T-cell (primary cell): ENCODE measurements at regions not wholly inside any gene's neighbourhood (a gene's known extent, or its start where the extent isn't known, plus 50 kb on each side); places are given as distances from the start of the nearest gene placed in this dataset.

Experiments used
- ATAC-seq, 4 experiments: fragments of 200-7000 bp in 3 of 4; fragments of 150-1000 bp in 1 of 4; cut with Tn5 transposase; replicated peaks in 1 of 4; 1 replicate in 3 of 4; 2 replicates in 1 of 4; pipeline ENCODE4 v1.10.0; 2021; ENCODE audit warnings: moderate library complexity in 3 of 4, mild to moderate bottlenecking in 2 of 4, moderate number of reproducible peaks in 1 of 4
- CTCF ChIA-PET, 2 donors: fragments of 300-600 bp; sonication (Branson Sonifier 250); formaldehyde crosslinking; loops; one replicate each; lab custom pipeline; 2022; ENCODE audit warnings: antibody characterized with exemption in 2 of 2; lab: Charles Lee
- POLR2A ChIA-PET, 2 donors: fragments of 300-600 bp; sonication (Branson Sonifier 250); formaldehyde crosslinking; loops; one replicate each; lab custom pipeline; 2022; ENCODE audit warnings: antibody characterized with exemption in 2 of 2; lab: Charles Lee
- DNase-seq, 35 experiments: peaks; one replicate each; pipeline versions ENCODE4 v3.0.0 to v3.0.0-alpha.2; 2013 to 2023
- H3K27ac ChIP-seq: one replicate; pipeline ENCODE4 v1.5.1; 2013; ENCODE audit warnings: low read length
- H3K27me3 ChIP-seq, 2 experiments: replicated peaks in 1 of 2; 1 replicate in 1 of 2; 2 replicates in 1 of 2; pipeline versions ENCODE4 v1.6.1 to v1.7.0; 2013; ENCODE audit warnings: low read length in 1 of 2, mixed read lengths in 1 of 2; ENCODE audit not compliant: control insufficient read depth in 2 of 2, insufficient read depth in 2 of 2; ENCODE audit errors: extremely low read depth in 1 of 2
- H3K36me3 ChIP-seq, 2 donors: 1 replicate in 1 of 2; 2 replicates in 1 of 2; pipeline versions ENCODE4 v1.6.1 to v1.7.0; 2013; ENCODE audit warnings: low read length in 1 of 2; ENCODE audit not compliant: control insufficient read depth in 2 of 2, insufficient read depth in 1 of 2; ENCODE audit errors: extremely low read depth in 1 of 2
- H3K4me1 ChIP-seq, 2 experiments: 1 replicate in 1 of 2; 2 replicates in 1 of 2; pipeline versions ENCODE4 v1.6.1 to v1.7.0; 2013; ENCODE audit warnings: low read length in 2 of 2, mixed read lengths in 1 of 2; ENCODE audit not compliant: insufficient read depth in 2 of 2, control insufficient read depth in 1 of 2; ENCODE audit errors: extremely low read depth in 1 of 2
- H3K4me3 ChIP-seq, 2 donors: 1 replicate in 1 of 2; 2 replicates in 1 of 2; pipeline versions ENCODE4 v1.5.1 to v1.7.0; 2013; ENCODE audit warnings: mild to moderate bottlenecking in 2 of 2, low read length in 1 of 2, moderate library complexity in 1 of 2; ENCODE audit not compliant: control insufficient read depth in 1 of 2; ENCODE audit errors: extremely low read depth in 1 of 2
- H3K9me3 ChIP-seq: 2 replicates; pipeline ENCODE4 v1.7.0; 2013
- H3K27ac Mint-ChIP-seq, 2 donors: one replicate each; pipeline ENCODE4 v1.8.0; 2020 to 2021; ENCODE audit warnings: mild to moderate bottlenecking in 2 of 2, mixed read lengths in 2 of 2
- H3K27me3 Mint-ChIP-seq, 2 donors: one replicate each; pipeline ENCODE4 v1.8.0; 2021 to 2022; ENCODE audit warnings: mixed read lengths in 2 of 2
- H3K36me3 Mint-ChIP-seq: one replicate; pipeline ENCODE4 v1.8.0; 2021; ENCODE audit warnings: mixed read lengths
- H3K4me1 Mint-ChIP-seq, 3 donors: one replicate each; pipeline ENCODE4 v1.8.0; 2020 to 2022; ENCODE audit warnings: mixed read lengths in 3 of 3, mild to moderate bottlenecking in 1 of 3
- H3K4me3 Mint-ChIP-seq, 3 donors: one replicate each; pipeline ENCODE4 v1.8.0; 2020 to 2022; ENCODE audit warnings: mild to moderate bottlenecking in 3 of 3, mixed read lengths in 3 of 3, moderate library complexity in 3 of 3
- H3K9me3 Mint-ChIP-seq, 3 donors: one replicate each; pipeline ENCODE4 v1.8.0; 2020 to 2022; ENCODE audit warnings: mixed read lengths in 3 of 3
- WGBS: methylation state at CpG from one replicate; pipeline ENCODE4 v1.1.5; 2013; ENCODE audit warnings: missing lambda C conversion rate; ENCODE audit not compliant: insufficient coverage; 5-methylcytosine and 5-hydroxymethylcytosine counted together

DNA sequence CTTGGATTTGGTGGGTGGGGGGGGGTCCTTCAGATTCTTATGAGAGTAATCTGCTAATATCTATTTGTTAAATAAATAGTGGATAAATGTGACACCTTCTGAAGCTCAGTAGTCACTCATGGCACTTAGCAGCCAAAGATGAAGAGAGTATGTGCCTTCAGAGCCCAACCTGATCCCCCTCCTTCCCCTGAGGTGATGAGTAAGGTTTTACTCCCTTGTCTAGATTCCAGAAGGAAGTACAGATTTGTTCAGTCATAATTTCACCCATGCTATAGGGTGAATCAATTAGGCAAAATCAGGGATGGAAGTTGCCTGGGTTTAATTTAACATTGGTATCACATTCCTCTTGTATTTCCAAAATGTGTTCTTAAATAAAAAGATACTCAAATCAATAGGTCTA lies 340.3 kb upstream of the ATP2B1 start:
- ChIA-PET CTCF (no interaction called here), POLR2A (no interaction called here)
- H3K36me3 Mint-ChIP-seq: no peaks in the 10 kb centered on the region
- H3K27ac Mint-ChIP-seq: no peak overlapping the region
- H3K27me3 Mint-ChIP-seq: peaks cover 0 to under 1% of the 10 kb centered on the region in 2 donors
- ATAC-seq (no peak), DNase-seq (no peak)
- no peaks in the 10 kb centered on the region for H3K4me1 Mint-ChIP-seq
- peaks cover 0 to 3% (median 0%) of the 10 kb centered on the region in 3 donors for H3K9me3 Mint-ChIP-seq
- Histone ChIP-seq H3K9me3 (no peaks in the 10 kb centered on the region), H3K27me3 (no peaks in the 10 kb centered on the region), H3K4me1 (no peaks in the 10 kb centered on the region), H3K36me3 (no peaks in the 10 kb centered on the region), H3K27ac (no peak overlapping the region), H3K4me3 (no peak overlapping the region)
- no peak overlapping the region for H3K4me3 Mint-ChIP-seq

DNA sequence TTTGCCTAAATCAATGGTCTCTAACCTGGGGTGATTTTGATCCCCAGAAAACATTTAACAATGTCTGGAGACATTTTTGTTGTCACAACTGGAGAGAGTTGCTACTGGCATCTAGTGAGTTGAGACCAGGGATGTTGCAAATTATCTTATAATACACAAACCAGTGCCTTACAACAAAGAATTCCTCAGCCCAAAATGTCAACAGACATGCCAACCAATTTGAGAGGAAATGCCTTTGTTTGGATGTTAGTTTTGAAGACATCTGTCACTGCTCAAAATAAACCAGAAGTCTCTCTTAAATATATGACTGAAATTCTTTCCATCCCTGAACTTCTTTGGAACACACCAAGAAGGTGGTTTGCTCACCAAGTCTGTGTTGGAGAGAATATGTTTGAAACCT lies 336.9 kb upstream of the ATP2B1 start:
- ChIA-PET POLR2A (no interaction called here), CTCF (interaction anchor here in 1 of 2 donors (0.7 kb wide), 1 partner anchor 1958 kb away, joined by 6 read pairs; no protein-coding TSS in a partner anchor)
- Mint-ChIP-seq H3K4me3 (no peak overlapping the region), H3K9me3 (peaks cover 0 to 3% (median 0%) of the 10 kb centered on the region in 3 donors), H3K4me1 (no peaks in the 10 kb centered on the region), H3K36me3 (no peaks in the 10 kb centered on the region), H3K27ac (no peak overlapping the region), H3K27me3 (no peaks in the 10 kb centered on the region)
- Histone ChIP-seq H3K4me3 (no peak overlapping the region), H3K9me3 (no peaks in the 10 kb centered on the region), H3K27ac (no peak overlapping the region), H3K27me3 (no peaks in the 10 kb centered on the region), H3K36me3 (no peaks in the 10 kb centered on the region), H3K4me1 (no peaks in the 10 kb centered on the region)
- no peak for DNase-seq
- ATAC-seq: no peak

DNA sequence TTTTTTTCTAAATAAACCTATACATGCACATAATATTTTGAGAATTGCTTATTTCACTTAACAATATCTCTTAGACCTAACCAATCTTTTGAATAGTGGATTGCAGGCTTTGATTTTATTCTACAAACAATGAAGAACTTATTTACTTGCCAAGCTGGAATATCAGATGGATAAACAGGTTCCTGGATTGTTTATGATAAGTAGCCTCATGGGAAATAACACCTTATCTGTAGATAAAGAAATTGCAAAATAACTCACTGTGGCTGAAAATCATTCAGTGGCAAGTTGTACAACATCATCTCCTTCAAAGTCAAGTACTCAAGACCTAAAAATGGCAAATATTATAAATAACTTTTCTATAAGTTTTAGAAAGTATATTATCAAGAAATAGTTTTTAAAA lies 335.4 kb upstream of the ATP2B1 start:
- H3K27ac ChIP-seq: no peak overlapping the region
- H3K27me3 ChIP-seq: no peaks in the 10 kb centered on the region
- H3K36me3 ChIP-seq: no peaks in the 10 kb centered on the region
- no peaks in the 10 kb centered on the region for H3K27me3 Mint-ChIP-seq
- no peaks in the 10 kb centered on the region for H3K36me3 Mint-ChIP-seq
- H3K27ac Mint-ChIP-seq: no peak overlapping the region
- DNase-seq: no peak
- no peaks in the 10 kb centered on the region for H3K9me3 ChIP-seq
- peaks cover 0 to 3% (median 0%) of the 10 kb centered on the region in 3 donors for H3K9me3 Mint-ChIP-seq
- POLR2A ChIA-PET: no interaction called here
- H3K4me3 ChIP-seq: no peak overlapping the region
- H3K4me3 Mint-ChIP-seq: no peak overlapping the region
- H3K4me1 Mint-ChIP-seq: no peaks in the 10 kb centered on the region
- no peaks in the 10 kb centered on the region for H3K4me1 ChIP-seq
- no peak for ATAC-seq
- CTCF ChIA-PET: no interaction called here

DNA sequence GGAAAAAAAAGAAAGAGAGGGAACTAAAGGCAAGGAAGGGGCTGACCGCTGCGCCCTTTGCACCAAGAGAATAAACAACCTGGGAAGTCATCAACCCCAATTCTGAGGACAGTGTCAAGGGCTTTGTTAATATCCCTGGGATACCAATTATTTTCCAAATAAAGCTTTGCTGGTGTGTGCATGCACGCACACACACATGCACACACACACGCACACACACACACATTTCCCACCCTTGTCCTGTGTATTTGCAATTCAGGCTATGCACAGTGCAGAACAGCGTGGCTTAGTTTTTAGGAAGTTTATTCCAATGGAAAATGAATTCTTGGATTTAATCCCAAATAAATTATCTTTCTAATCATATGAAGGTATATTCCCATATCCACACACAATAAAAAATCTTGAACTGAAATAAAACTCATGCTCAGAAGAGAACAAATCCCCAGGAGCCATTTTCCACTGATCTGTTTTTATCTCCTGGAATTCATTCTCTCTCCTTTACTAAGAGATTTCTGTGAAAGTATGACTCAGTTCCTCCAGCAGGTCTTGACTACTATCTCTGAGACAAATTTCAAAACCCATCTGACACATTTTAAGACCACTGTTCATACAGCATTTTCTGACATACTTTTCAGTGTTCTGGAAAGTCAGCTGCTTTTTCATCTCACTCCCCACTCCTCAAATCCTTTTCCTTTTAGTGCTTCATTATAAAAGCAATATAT lies 334.4 kb upstream of the ATP2B1 start:
- H3K9me3 ChIP-seq: no peaks in the 10 kb centered on the region
- no peak overlapping the region for H3K27ac ChIP-seq
- H3K4me3 ChIP-seq: no peak overlapping the region
- ChIA-PET CTCF (interaction anchor here in 1 of 2 donors (0.5 kb wide), 1 partner anchor 83 kb away, joined by 3 read pairs; no protein-coding TSS in a partner anchor), POLR2A (interaction anchor here in 1 of 2 donors (0.6 kb wide), 1 partner anchor 46 kb away, joined by 3 read pairs; no protein-coding TSS in a partner anchor)
- no CpG with 5 or more reads among the region's 5 CpGs for WGBS
- no peak for DNase-seq
- H3K27me3 ChIP-seq: no peaks in the 10 kb centered on the region
- no peaks in the 10 kb centered on the region for H3K27me3 Mint-ChIP-seq
- no peaks in the 10 kb centered on the region for H3K36me3 Mint-ChIP-seq
- H3K4me1 ChIP-seq: no peaks in the 10 kb centered on the region
- H3K9me3 Mint-ChIP-seq: peaks cover 0 to 3% (median 0%) of the 10 kb centered on the region in 3 donors
- no peak for ATAC-seq
- no peaks in the 10 kb centered on the region for H3K4me1 Mint-ChIP-seq
- no peak overlapping the region for H3K27ac Mint-ChIP-seq
- H3K4me3 Mint-ChIP-seq: no peak overlapping the region
- H3K36me3 ChIP-seq: no peaks in the 10 kb centered on the region

DNA sequence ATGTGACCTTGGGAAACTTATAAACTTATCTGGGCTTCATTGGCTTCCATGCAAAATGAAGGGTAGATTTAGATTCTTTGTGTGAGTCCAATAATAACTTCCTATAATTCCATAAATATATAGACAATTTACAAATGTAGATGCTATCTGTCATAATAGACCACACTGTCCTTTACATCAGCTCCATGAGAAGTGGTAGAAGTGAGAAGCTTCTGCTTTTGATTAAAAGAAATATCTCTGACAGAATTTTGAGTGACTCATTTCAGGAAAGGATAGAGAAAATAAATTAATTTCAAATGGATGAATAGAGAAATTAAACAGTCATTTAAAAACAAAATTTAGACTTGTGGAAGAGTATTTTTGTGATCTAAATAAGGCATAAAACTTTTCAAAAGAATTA lies 329.7 kb upstream of the ATP2B1 start:
- POLR2A ChIA-PET: no interaction called here
- no peaks in the 10 kb centered on the region for H3K36me3 Mint-ChIP-seq

DNA sequence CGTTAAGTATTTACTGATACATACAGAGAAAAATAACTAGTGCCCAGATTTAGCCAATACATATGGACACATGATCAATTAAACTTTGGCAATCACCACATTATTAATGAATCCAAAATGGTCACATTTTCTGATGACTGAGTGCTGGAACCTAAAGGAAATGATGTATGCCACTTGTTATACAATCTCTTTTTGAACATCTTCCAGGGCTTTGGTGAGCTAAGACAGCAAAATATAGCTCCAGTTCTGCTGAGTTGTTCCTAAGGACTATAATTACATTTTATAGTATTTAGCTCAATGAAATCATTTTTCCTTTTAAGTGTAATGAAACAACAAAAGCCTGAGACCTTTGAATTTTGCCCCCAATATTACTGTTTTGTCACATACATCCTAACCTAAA lies 329.1 kb upstream of the ATP2B1 start:
- Mint-ChIP-seq H3K27ac (no peak overlapping the region), H3K36me3 (no peaks in the 10 kb centered on the region), H3K27me3 (no peaks in the 10 kb centered on the region), H3K9me3 (peaks cover 0 to 8% (median 3%) of the 10 kb centered on the region in 3 donors), H3K4me1 (peaks cover 9 to 13% (median 11%) of the 10 kb centered on the region in 3 donors), H3K4me3 (no peak overlapping the region)
- H3K4me3 ChIP-seq: no peak overlapping the region
- H3K36me3 ChIP-seq: no peaks in the 10 kb centered on the region
- CTCF ChIA-PET: interaction anchor here in 1 of 2 donors (0.5 kb wide), 1 partner anchor 17 kb away, joined by 3 read pairs; no protein-coding TSS in a partner anchor
- no peaks in the 10 kb centered on the region for H3K27me3 ChIP-seq
- no peaks in the 10 kb centered on the region for H3K4me1 ChIP-seq
- no CpG with 5 or more reads among the region's 1 CpG for WGBS
- POLR2A ChIA-PET: no interaction called here
- no peak for DNase-seq
- no peak for ATAC-seq
- H3K27ac ChIP-seq: no peak overlapping the region
- H3K9me3 ChIP-seq: no peaks in the 10 kb centered on the region

More for the DNA sequence above, 329.7 kb upstream of the ATP2B1 start:
- Mint-ChIP-seq H3K4me3 (no peak overlapping the region), H3K27me3 (no peaks in the 10 kb centered on the region), H3K27ac (no peak overlapping the region), H3K9me3 (peaks cover 0 to 7% (median 3%) of the 10 kb centered on the region in 3 donors), H3K4me1 (peaks cover 9 to 13% (median 11%) of the 10 kb centered on the region in 3 donors)
- Histone ChIP-seq H3K9me3 (no peaks in the 10 kb centered on the region), H3K4me1 (no peaks in the 10 kb centered on the region), H3K27me3 (no peaks in the 10 kb centered on the region), H3K27ac (no peak overlapping the region), H3K4me3 (no peak overlapping the region), H3K36me3 (no peaks in the 10 kb centered on the region)
- CTCF ChIA-PET: interaction anchor here in 1 of 2 donors (0.5 kb wide), 1 partner anchor 17 kb away, joined by 3 read pairs; no protein-coding TSS in a partner anchor
- DNase-seq (no peak), ATAC-seq (no peak)
